ENCODE measurements at regions not wholly inside any gene's neighbourhood (a gene's known extent, or its start where the extent isn't known, plus 50 kb on each side); places are given as distances from the start of the nearest gene placed in this dataset.

DNA sequence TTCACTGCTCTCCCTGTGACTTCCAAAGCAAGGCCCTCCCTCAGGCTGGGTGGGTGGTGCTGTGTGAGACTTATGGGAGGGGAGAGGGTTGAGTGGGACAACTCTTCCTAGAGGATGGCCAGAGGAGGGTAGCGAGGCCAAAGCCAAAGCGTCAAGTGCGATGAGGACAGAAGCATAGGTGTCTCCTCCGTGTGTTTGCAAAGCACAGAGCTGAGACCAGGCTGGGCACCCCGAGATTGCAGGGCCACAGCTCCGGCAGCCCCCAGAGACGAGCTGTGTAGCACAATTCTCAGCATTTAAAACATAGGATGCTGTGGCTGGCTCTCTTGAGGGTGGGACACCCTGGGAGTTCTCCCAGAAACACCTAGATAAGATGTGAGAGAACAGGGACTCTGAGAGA is 1374.5 kb downstream of the BRD1 start:
- no peak overlapping the region for H2AFZ ChIP-seq (ENCODE audit: low read length)
- CTCF ChIA-PET (ENCODE audit: low intra/inter-chr PET ratio, low total read pairs), result no interaction called here
- no peak overlapping the region for H3K4me2 ChIP-seq (ENCODE audit: low read depth, low read length)
- no peak for ATAC-seq
- no peaks in the 10 kb centered on the region for H4K20me1 ChIP-seq (ENCODE audit: insufficient read depth, low read length)
- POLR2A ChIA-PET, result no interaction called here
- TF ChIP-seq TAF1 (CRISPR knock-in tag; IDR thresholded peaks at IDR 0.05) (no peak), TP53 (CRISPR knock-in tag; conservative IDR thresholded peaks at IDR 0.05) (no peak), SNAPC2 (CRISPR knock-in tag; IDR thresholded peaks at IDR 0.05) (no peak), MAX (IDR thresholded peaks at IDR 0.05) (no peak), ZNF143 (CRISPR knock-in tag; IDR thresholded peaks at IDR 0.05) (no peak)
- TF ChIP-seq, protein P1, sequence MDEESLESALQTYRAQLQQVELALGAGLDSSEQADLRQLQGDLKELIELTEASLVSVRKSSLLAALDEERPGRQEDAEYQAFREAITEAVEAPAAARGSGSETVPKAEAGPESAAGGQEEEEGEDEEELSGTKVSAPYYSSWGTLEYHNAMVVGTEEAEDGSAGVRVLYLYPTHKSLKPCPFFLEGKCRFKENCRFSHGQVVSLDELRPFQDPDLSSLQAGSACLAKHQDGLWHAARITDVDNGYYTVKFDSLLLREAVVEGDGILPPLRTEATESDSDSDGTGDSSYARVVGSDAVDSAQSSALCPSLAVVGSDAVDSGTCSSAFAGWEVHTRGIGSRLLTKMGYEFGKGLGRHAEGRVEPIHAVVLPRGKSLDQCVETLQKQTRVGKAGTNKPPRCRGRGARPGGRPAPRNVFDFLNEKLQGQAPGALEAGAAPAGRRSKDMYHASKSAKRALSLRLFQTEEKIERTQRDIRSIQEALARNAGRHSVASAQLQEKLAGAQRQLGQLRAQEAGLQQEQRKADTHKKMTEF (CRISPR knock-in tag; IDR thresholded peaks at IDR 0.05), result no peak
- TF ChIP-seq, protein P2, sequence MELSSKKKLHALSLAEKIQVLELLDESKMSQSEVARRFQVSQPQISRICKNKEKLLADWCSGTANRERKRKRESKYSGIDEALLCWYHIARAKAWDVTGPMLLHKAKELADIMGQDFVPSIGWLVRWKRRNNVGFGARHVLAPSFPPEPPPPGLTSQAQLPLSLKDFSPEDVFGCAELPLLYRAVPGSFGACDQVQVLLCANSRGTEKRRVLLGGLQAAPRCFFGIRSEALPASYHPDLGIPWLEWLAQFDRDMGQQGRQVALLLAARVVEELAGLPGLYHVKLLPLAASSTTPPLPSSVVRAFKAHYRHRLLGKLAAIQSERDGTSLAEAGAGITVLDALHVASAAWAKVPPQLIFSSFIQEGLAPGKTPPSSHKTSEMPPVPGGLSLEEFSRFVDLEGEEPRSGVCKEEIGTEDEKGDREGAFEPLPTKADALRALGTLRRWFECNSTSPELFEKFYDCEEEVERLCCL (CRISPR knock-in tag; IDR thresholded peaks at IDR 0.05; ENCODE audit: borderline replicate concordance), result no peak
- DNase-seq (ENCODE audit: low spot score), result no peak
- H3K36me3 ChIP-seq (replicated peaks in 1 of 2; ENCODE audit: control insufficient read depth in 1 of 2, insufficient read depth in 2 of 2, low read length in 2 of 2), result no peaks in the 10 kb centered on the region
- no TSS peak for BruUV-seq (replicated peaks)
- no peak overlapping the region for H3K9ac ChIP-seq (ENCODE audit: insufficient read depth, low read depth, low read length)
- H3K27ac ChIP-seq (ENCODE audit: extremely low read length, insufficient read depth, low read length), result no peak overlapping the region
- no peaks in the 10 kb centered on the region for H3K79me2 ChIP-seq (ENCODE audit: insufficient read depth, low read length)
- no peak overlapping the region for H3K4me3 ChIP-seq (replicated peaks in 1 of 3; ENCODE audit: insufficient read depth in 1 of 3, low read depth in 2 of 3, low read length in 3 of 3)
- no peaks in the 10 kb centered on the region for H3K9me3 ChIP-seq (ENCODE audit: low read length)
- intact Hi-C loops (cut with micrococcal nuclease; ENCODE audit: unreplicated experiment) (no loop called here), in situ Hi-C loops (cut with HindIII; ENCODE audit: extremely low pct_ligation_motif_present, low pct_unique_long_range_greater_than_20kb) (no loop called here)
- no peak for FAIRE-seq
- 35% methylated on average over 7 of the region's 7 CpGs for WGBS (ENCODE audit: low lambda C conversion rate)
- peaks cover 7 to 65% of the 10 kb centered on the region in 2 experiments; a peak in 4 of 5 replicates for H3K27me3 ChIP-seq (ENCODE audit: control insufficient read depth in 1 of 2, insufficient read depth in 2 of 2, low read length in 2 of 2)
- no peaks in the 10 kb centered on the region for H3K4me1 ChIP-seq (ENCODE audit: insufficient read depth, low read length)

Data from HepG2 (cell line).